K562 (cell line): ENCODE measurements at regions not wholly inside any gene's neighbourhood (a gene's known extent, or its start where the extent isn't known, plus 50 kb on each side); places are given as distances from the start of the nearest gene placed in this dataset.

Experiments
- ATAC-seq: fragments of 200-7000 bp; cut with Tn5 transposase; 3 replicates; pipeline ENCODE4 v1.9.1; 2020; ENCODE audit warnings: moderate library complexity
- BruUV-seq: library from RNA; stranded (reverse); fragments of 400-500 nt; replicated peaks from 2 replicates; lab custom pipeline; 2021; lab: Mats Ljungman, UMichigan
- CTCF ChIA-PET: fragments of 300-600 bp; formaldehyde crosslinking; extraction: SDS; loops from one replicate; lab custom pipeline; 2021; ENCODE audit warnings: low intra/inter-chr PET ratio; lab: Yijun Ruan, JAX
- POLR2A ChIA-PET: fragments of 300-600, 350-650 bp; sonication (Branson Sonifier 250); formaldehyde crosslinking; extraction: SDS; loops from one replicate; lab custom pipeline; 2021; ENCODE audit warnings: antibody characterized with exemption, inconsistent platforms; lab: Yijun Ruan, JAX
- DNase-seq, 4 experiments: peaks; one replicate each; pipeline versions ENCODE4 v3.0.0 to v3.0.0-alpha.2; 2011 to 2018; ENCODE audit warnings: low spot score in 3 of 4, mixed read lengths in 3 of 4; ENCODE audit errors: extremely low read depth in 1 of 4
- FAIRE-seq: peaks from 2 replicates; lab custom pipeline; 2011; peaks lifted over from hg19 to GRCh38; lab: Jason Lieb, UNC
- H2AFZ ChIP-seq: 2 replicates; pipeline ENCODE4 v1.6.0; 2011; ENCODE audit warnings: low read depth, low read length, control low read depth, inconsistent platforms
- H3K27ac ChIP-seq: fragments of 200-600 bp; 3 replicates; pipeline ENCODE4 v1.8.0; 2011; ENCODE audit warnings: low read depth, mild to moderate bottlenecking, control low read depth, inconsistent platforms, low read length, moderate library complexity, mixed read lengths; ENCODE audit errors: extremely low read depth
- H3K27me3 ChIP-seq, 2 experiments: fragments of 300-600 bp in 1 of 2; 2 replicates in 1 of 2; 3 replicates in 1 of 2; pipeline versions ENCODE4 v1.6.0 to v1.8.0; 2011; ENCODE audit warnings: inconsistent platforms in 2 of 2, low read length in 2 of 2, mild to moderate bottlenecking in 1 of 2, mixed read lengths in 1 of 2, moderate library complexity in 1 of 2; ENCODE audit not compliant: control insufficient read depth in 2 of 2, insufficient read depth in 2 of 2
- H3K36me3 ChIP-seq: fragments of 300-600 bp; 3 replicates; pipeline ENCODE4 v1.8.0; 2011; ENCODE audit warnings: mild to moderate bottlenecking, low read length, inconsistent platforms; ENCODE audit not compliant: control insufficient read depth, insufficient read depth
- H3K4me1 ChIP-seq, 2 experiments: fragments of 200-600 bp in 1 of 2; replicated peaks in 1 of 2; 2 replicates in 1 of 2; 3 replicates in 1 of 2; pipeline versions ENCODE4 v1.5.1 to v1.8.0; 2011; ENCODE audit warnings: inconsistent platforms in 2 of 2, low read length in 2 of 2, mild to moderate bottlenecking in 1 of 2, mixed read lengths in 1 of 2, moderate library complexity in 1 of 2; ENCODE audit not compliant: control insufficient read depth in 2 of 2, insufficient read depth in 2 of 2
- H3K4me2 ChIP-seq: 2 replicates; pipeline ENCODE4 v1.6.1; 2011; ENCODE audit warnings: low read length, control low read depth, inconsistent platforms, mixed read lengths; ENCODE audit not compliant: insufficient read depth
- H3K4me3 ChIP-seq: fragments of 200-600 bp; sonication (generic), shearing (Covaris generic); 2 replicates; pipeline ENCODE4 v1.5.1; 2016; ENCODE audit warnings: control low read depth, inconsistent platforms
- H3K79me2 ChIP-seq: fragments of 200-600 bp; 3 replicates; pipeline ENCODE4 v1.8.0; 2011; ENCODE audit warnings: low read length, inconsistent platforms; ENCODE audit not compliant: control insufficient read depth, insufficient read depth
- H3K9ac ChIP-seq, 2 experiments: 2 replicates each; pipeline versions ENCODE4 v1.6.0 to v1.6.1; 2011; ENCODE audit warnings: low read depth in 2 of 2, low read length in 2 of 2, control low read depth in 1 of 2, inconsistent platforms in 1 of 2, mild to moderate bottlenecking in 1 of 2, mixed read lengths in 1 of 2; ENCODE audit not compliant: insufficient read depth in 1 of 2
- H3K9me1 ChIP-seq: one replicate; pipeline ENCODE4 v1.6.0; 2011; ENCODE audit warnings: inconsistent platforms, mild to moderate bottlenecking, low read length, moderate library complexity; ENCODE audit not compliant: control insufficient read depth, insufficient read depth
- H3K9me3 ChIP-seq: replicated peaks from 2 replicates; pipeline ENCODE4 v1.5.1; 2011; ENCODE audit warnings: low read depth, low read length, inconsistent platforms; ENCODE audit not compliant: control insufficient read depth, insufficient read depth
- H4K20me1 ChIP-seq: replicated peaks from 2 replicates; pipeline ENCODE4 v1.6.1; 2011; ENCODE audit warnings: low read length, inconsistent platforms, mixed read lengths; ENCODE audit not compliant: control insufficient read depth, insufficient read depth
- ATF3 ChIP-seq, 2 experiments: fragments of 450-650 bp in 1 of 2; sonication (generic) in 1 of 2; formaldehyde crosslinking in 1 of 2; IDR thresholded peaks in 1 of 2; conservative IDR thresholded peaks in 1 of 2; 2 replicates each; pipeline versions ENCODE4 v1.6.1 to v1.8.1; 2016 to 2023; ENCODE audit warnings: mild to moderate bottlenecking in 2 of 2, moderate library complexity in 2 of 2, inconsistent platforms in 1 of 2, missing genetic modification reagents in 1 of 2
- FOXK1 ChIP-seq: sonication (generic); formaldehyde crosslinking; IDR thresholded peaks from 2 replicates; pipeline ENCODE4 v1.8.0; 2022; ENCODE audit warnings: missing genetic modification reagents, mild to moderate bottlenecking, borderline replicate concordance
- HINFP ChIP-seq: fragments of 450-650 bp; conservative IDR thresholded peaks from 2 replicates; pipeline ENCODE4 v1.6.1; 2016; ENCODE audit warnings: missing genetic modification characterization, low read depth, mild to moderate bottlenecking, control low read depth, missing compliant biosample characterization
- NFIC ChIP-seq: fragments of 450-650 bp; IDR thresholded peaks from 2 replicates; pipeline ENCODE4 v1.6.1; 2017; ENCODE audit warnings: mild to moderate bottlenecking, inconsistent platforms
- SOX6 ChIP-seq: fragments of 450-650 bp; IDR thresholded peaks from 2 replicates; pipeline ENCODE4 v1.6.1; 2014; ENCODE audit warnings: mild to moderate bottlenecking
- SRSF1 ChIP-seq: fragments of 200-400 bp; formaldehyde crosslinking; IDR thresholded peaks from 2 replicates; pipeline ENCODE4 v1.6.1; 2017; ENCODE audit warnings: mild to moderate bottlenecking, low read depth, low read length, moderate library complexity
- YY1 ChIP-seq, 3 experiments: IDR thresholded peaks; 2 replicates each; pipeline ENCODE4 v1.6.1; 2011; ENCODE audit warnings: low read length in 2 of 3, mild to moderate bottlenecking in 2 of 3, moderate library complexity in 2 of 3, borderline replicate concordance in 1 of 3, control low read depth in 1 of 3, low read depth in 1 of 3; ENCODE audit not compliant: insufficient read depth in 3 of 3, insufficient replicate concordance in 2 of 3, control insufficient read depth in 1 of 3, insufficient read length in 1 of 3; ENCODE audit errors: extremely low read depth in 1 of 3
- ZNF511 ChIP-seq: sonication (generic); formaldehyde crosslinking; IDR thresholded peaks from 2 replicates; pipeline ENCODE4 v1.8.0; 2022; ENCODE audit warnings: mild to moderate bottlenecking, missing genetic modification reagents
- WGBS: fragments of 100-300 bp; shearing (Covaris generic); methylation state at CpG from one replicate; pipeline ENCODE4 v1.1.6; 2016; ENCODE audit warnings: low coverage, mixed read lengths; ENCODE audit not compliant: insufficient coverage; ENCODE audit errors: missing lambda C conversion rate; 5-methylcytosine and 5-hydroxymethylcytosine counted together
- in situ Hi-C: fragments of 300-500 bp; cut with MboI; formaldehyde crosslinking; loops from 4 replicates; pipeline ENCODE4 v1.15.0; 2018; ENCODE audit warnings: inconsistent platforms, mixed read lengths
- intact Hi-C: fragments of 100-400 bp; cut with micrococcal nuclease; formaldehyde crosslinking; loops from 2 replicates; pipeline ENCODE4 v1.14.2; 2022

GRCh38 chr7:41148521-41148951 lies 554.4 kb downstream of the INHBA start:
- 0% methylated on average over 1 of the region's 1 CpG for WGBS
- no peak overlapping the region for H2AFZ ChIP-seq
- TF ChIP-seq HINFP (tag) (no peak), ATF3 (IDR thresholded peaks at IDR 0.05) (no peak), ATF3 (CRISPR knock-in tag; conservative IDR thresholded peaks at IDR 0.05) (no peak), SRSF1 (no peak), YY1 (IDR thresholded peaks at IDR 0.05; ENCODE audit: borderline replicate concordance in 1 of 3, control insufficient read depth in 1 of 3, extremely low read depth in 1 of 3, insufficient read depth in 3 of 3, insufficient read length in 1 of 3, insufficient replicate concordance in 2 of 3, low read depth in 1 of 3, low read length in 2 of 3) (no peak), SOX6 (no peak), ZNF511 (CRISPR knock-in tag) (no peak), NFIC (no peak), FOXK1 (CRISPR knock-in tag) (no peak)
- no peaks in the 10 kb centered on the region for H3K4me1 ChIP-seq
- no peak overlapping the region for H3K4me3 ChIP-seq
- no peak overlapping the region for H3K9ac ChIP-seq
- no peak for DNase-seq
- no peaks in the 10 kb centered on the region for H3K27me3 ChIP-seq
- H3K4me2 ChIP-seq: no peak overlapping the region
- H3K9me1 ChIP-seq: no peaks in the 10 kb centered on the region
- no TSS peak for BruUV-seq
- no peaks in the 10 kb centered on the region for H4K20me1 ChIP-seq
- H3K79me2 ChIP-seq: no peaks in the 10 kb centered on the region
- H3K9me3 ChIP-seq: no peaks in the 10 kb centered on the region
- FAIRE-seq: no peak
- ChIA-PET POLR2A (interaction anchor here (0.6 kb wide), 1 partner anchor 12 kb away, joined by 3 read pairs; no protein-coding TSS in a partner anchor), CTCF (no interaction called here)
- no peaks in the 10 kb centered on the region for H3K36me3 ChIP-seq
- intact Hi-C loops (no loop called here), in situ Hi-C loops (no loop called here)
- H3K27ac ChIP-seq: no peak overlapping the region
- no peak for ATAC-seq
